ENCODE measurements at regions not wholly inside any gene's neighbourhood (a gene's known extent, or its start where the extent isn't known, plus 50 kb on each side); places are given as distances from the start of the nearest gene placed in this dataset.

- no peaks in the 10 kb centered on the region for H3K4me1 Mint-ChIP-seq
- H3K9me3 Mint-ChIP-seq, result peaks cover 0 to 4% (median 0%) of the 10 kb centered on the region in 9 donors
- H3K27ac Mint-ChIP-seq, result no peak overlapping the region
- H3K36me3 Mint-ChIP-seq, result no peaks in the 10 kb centered on the region
- no peak overlapping the region for H3K4me3 Mint-ChIP-seq
- DNase-seq (no peak), ATAC-seq (no peak)
- no peaks in the 10 kb centered on the region for H3K27me3 Mint-ChIP-seq
- POLR2A ChIA-PET, result no interaction called here
Measured at GRCh38 chr12:114789821-114790220, 105.8 kb upstream of the TBX3 start.

- POLR2A ChIA-PET, result no interaction called here
- no peaks in the 10 kb centered on the region for H3K27me3 Mint-ChIP-seq
Measured at GRCh38 chr12:114789276-114789675, 105.3 kb upstream of the TBX3 start.

GRCh38 chr12:114784526-114784925, 100.6 kb upstream of the TBX3 start:
- Mint-ChIP-seq H3K4me1 (no peaks in the 10 kb centered on the region), H3K4me3 (no peak overlapping the region), H3K27me3 (peaks cover 0 to 7% (median 0%) of the 10 kb centered on the region in 5 donors), H3K36me3 (no peaks in the 10 kb centered on the region), H3K9me3 (peaks cover 0 to 5% (median 0%) of the 10 kb centered on the region in 9 donors), H3K27ac (no peak overlapping the region)
- DNase-seq, result no peak
- POLR2A ChIA-PET, result no interaction called here
- ATAC-seq, result no peak

More at GRCh38 chr12:114789276-114789675, 105.3 kb upstream of the TBX3 start:
- Mint-ChIP-seq H3K4me1 (no peaks in the 10 kb centered on the region), H3K9me3 (peaks cover 0 to 5% (median 0%) of the 10 kb centered on the region in 9 donors), H3K27ac (no peak overlapping the region), H3K36me3 (no peaks in the 10 kb centered on the region), H3K4me3 (no peak overlapping the region)
- ATAC-seq, result no peak
- DNase-seq, result no peak

GRCh38 chr12:114783089-114783618, 99.2 kb upstream of the TBX3 start:
- no peak overlapping the region for H3K27ac Mint-ChIP-seq
- H3K9me3 Mint-ChIP-seq, result peaks cover 0 to 5% (median 0%) of the 10 kb centered on the region in 9 donors
- no peaks in the 10 kb centered on the region for H3K4me1 Mint-ChIP-seq
- H3K4me3 Mint-ChIP-seq, result no peak overlapping the region
- no peaks in the 10 kb centered on the region for H3K36me3 Mint-ChIP-seq
- ATAC-seq (no peak), DNase-seq (no peak)
- H3K27me3 Mint-ChIP-seq, result peaks cover 0 to 12% (median 0%) of the 10 kb centered on the region in 5 donors
- POLR2A ChIA-PET, result no interaction called here

- peaks cover 1 to 12% (median 4%) of the 10 kb centered on the region in 5 donors for H3K27me3 Mint-ChIP-seq
- H3K4me3 Mint-ChIP-seq, result no peak overlapping the region
- H3K36me3 Mint-ChIP-seq, result peaks cover 0 to 4% (median 0%) of the 10 kb centered on the region in 3 donors
- H3K4me1 Mint-ChIP-seq, result peaks cover 0 to 2% (median 0%) of the 10 kb centered on the region in 4 donors
- no peak overlapping the region for H3K27ac Mint-ChIP-seq
- ATAC-seq, result no peak
- no peak for DNase-seq
- POLR2A ChIA-PET, result no interaction called here
- peaks cover 0 to 5% (median 0%) of the 10 kb centered on the region in 9 donors for H3K9me3 Mint-ChIP-seq
Measured at GRCh38 chr12:114780746-114781399, 96.9 kb upstream of the TBX3 start.

GRCh38 chr12:114779647-114780046, 95.7 kb upstream of the TBX3 start:
- POLR2A ChIA-PET, result no interaction called here
- H3K27me3 Mint-ChIP-seq, result peaks cover 5 to 12% (median 8%) of the 10 kb centered on the region in 5 donors
- peaks cover 0 to 2% (median 0%) of the 10 kb centered on the region in 4 donors for H3K4me1 Mint-ChIP-seq
- peaks cover 0 to 4% (median 0%) of the 10 kb centered on the region in 3 donors for H3K36me3 Mint-ChIP-seq
- ATAC-seq (no peak), DNase-seq (no peak)
- peaks cover 0 to 7% (median 1%) of the 10 kb centered on the region in 9 donors for H3K9me3 Mint-ChIP-seq
- H3K4me3 Mint-ChIP-seq, result no peak overlapping the region
- H3K27ac Mint-ChIP-seq, result no peak overlapping the region

GRCh38 chr12:114779186-114779585, 95.2 kb upstream of the TBX3 start:
- DNase-seq (no peak), ATAC-seq (no peak)
- Mint-ChIP-seq H3K4me3 (no peak overlapping the region), H3K36me3 (peaks cover 0 to 4% (median 0%) of the 10 kb centered on the region in 3 donors), H3K4me1 (peaks cover 0 to 2% (median 0%) of the 10 kb centered on the region in 4 donors), H3K27ac (no peak overlapping the region), H3K9me3 (peaks cover 0 to 7% (median under 1%) of the 10 kb centered on the region in 9 donors), H3K27me3 (peaks cover 5 to 12% (median 9%) of the 10 kb centered on the region in 5 donors)
- POLR2A ChIA-PET, result no interaction called here

- no peak for ATAC-seq
- POLR2A ChIA-PET, result no interaction called here
- peaks cover 0 to 7% (median 0%) of the 10 kb centered on the region in 9 donors for H3K9me3 Mint-ChIP-seq
- no peak overlapping the region for H3K27ac Mint-ChIP-seq
- peaks cover 5 to 12% (median 11%) of the 10 kb centered on the region in 5 donors for H3K27me3 Mint-ChIP-seq
- H3K36me3 Mint-ChIP-seq, result peaks cover 0 to 4% (median 0%) of the 10 kb centered on the region in 3 donors
- no peak overlapping the region for H3K4me3 Mint-ChIP-seq
- DNase-seq, result no peak
- peaks cover 0 to 2% (median 0%) of the 10 kb centered on the region in 4 donors for H3K4me1 Mint-ChIP-seq
Measured at GRCh38 chr12:114776731-114777442, 92.9 kb upstream of the TBX3 start.

- POLR2A ChIA-PET, result no interaction called here
- Mint-ChIP-seq H3K4me3 (no peak overlapping the region), H3K4me1 (peaks cover 0 to 2% (median 0%) of the 10 kb centered on the region in 4 donors), H3K27me3 (peaks cover 5 to 11% (median 7%) of the 10 kb centered on the region in 5 donors), H3K27ac (no peak overlapping the region), H3K9me3 (peaks cover 0 to 7% (median 1%) of the 10 kb centered on the region in 9 donors), H3K36me3 (peaks cover 0 to 4% (median 0%) of the 10 kb centered on the region in 3 donors)
- ATAC-seq (no peak), DNase-seq (no peak)
Measured at GRCh38 chr12:114774699-114775098, 90.7 kb upstream of the TBX3 start.

- no peak for ATAC-seq
- Mint-ChIP-seq H3K27me3 (peaks cover 2 to 11% (median 7%) of the 10 kb centered on the region in 5 donors), H3K4me1 (peaks cover 0 to 2% (median 0%) of the 10 kb centered on the region in 4 donors), H3K27ac (no peak overlapping the region), H3K9me3 (peaks cover 0 to 8% (median 1%) of the 10 kb centered on the region in 9 donors), H3K4me3 (no peak overlapping the region), H3K36me3 (peaks cover 0 to 4% (median 0%) of the 10 kb centered on the region in 3 donors)
- POLR2A ChIA-PET, result no interaction called here
- DNase-seq, result no peak
Measured at GRCh38 chr12:114774197-114774596, 90.2 kb upstream of the TBX3 start.

- Mint-ChIP-seq H3K4me3 (no peak overlapping the region), H3K4me1 (no peaks in the 10 kb centered on the region), H3K36me3 (no peaks in the 10 kb centered on the region), H3K27me3 (peaks cover 0 to 7% (median 5%) of the 10 kb centered on the region in 5 donors), H3K27ac (no peak overlapping the region), H3K9me3 (peaks cover 0 to 10% (median 1%) of the 10 kb centered on the region in 9 donors)
- DNase-seq (no peak), ATAC-seq (no peak)
- POLR2A ChIA-PET, result no interaction called here
Measured at GRCh38 chr12:114770323-114770722, 86.3 kb upstream of the TBX3 start.

GRCh38 chr12:114769634-114770033, 85.7 kb upstream of the TBX3 start:
- POLR2A ChIA-PET, result no interaction called here
- no peak for DNase-seq

More at GRCh38 chr12:114769634-114770033, 85.7 kb upstream of the TBX3 start:
- H3K36me3 Mint-ChIP-seq, result no peaks in the 10 kb centered on the region
- no peak overlapping the region for H3K4me3 Mint-ChIP-seq
- no peaks in the 10 kb centered on the region for H3K4me1 Mint-ChIP-seq
- peaks cover 0 to 3% (median under 1%) of the 10 kb centered on the region in 5 donors for H3K27me3 Mint-ChIP-seq
- peaks cover 0 to 10% (median 0%) of the 10 kb centered on the region in 9 donors for H3K9me3 Mint-ChIP-seq
- no peak for ATAC-seq
- no peak overlapping the region for H3K27ac Mint-ChIP-seq
